ENCODE measurements at regions not wholly inside any gene's neighbourhood (a gene's known extent, or its start where the extent isn't known, plus 50 kb on each side); places are given as distances from the start of the nearest gene placed in this dataset.

DNA sequence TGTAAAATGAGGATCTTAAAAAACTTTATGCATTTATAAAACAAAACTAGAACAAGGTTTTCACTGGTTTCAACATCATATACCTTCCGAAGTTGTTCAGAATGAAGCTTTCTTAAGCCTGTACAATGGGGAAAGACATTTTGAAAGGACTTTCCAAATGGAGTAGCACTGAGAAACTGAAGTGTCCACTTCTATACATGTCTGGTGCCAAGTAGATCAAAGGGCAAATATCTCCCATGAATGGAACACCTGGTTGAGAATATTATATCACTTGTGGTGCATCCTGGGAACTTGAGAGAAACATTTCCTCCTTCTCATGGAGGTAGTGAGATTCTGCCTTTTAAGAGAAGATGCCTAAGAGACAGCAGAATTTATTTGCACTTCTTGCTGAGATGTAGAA lies 182.1 kb upstream of the ACTBL2 start:
- H3K36me3 Mint-ChIP-seq (ENCODE audit: low read depth), result no peaks in the 10 kb centered on the region
- no peak for DNase-seq (ENCODE audit: low spot score)
- peaks cover 8% of the 10 kb centered on the region for H3K27me3 Mint-ChIP-seq (ENCODE audit: insufficient read depth)
- H3K9me3 Mint-ChIP-seq, result no peaks in the 10 kb centered on the region
- H3K27ac Mint-ChIP-seq, result no peak overlapping the region
- intact Hi-C loops (cut with micrococcal nuclease), result no loop called here
- H3K4me3 Mint-ChIP-seq, result no peak overlapping the region
- H3K4me1 Mint-ChIP-seq (ENCODE audit: low read depth), result no peaks in the 10 kb centered on the region

- H3K4me1 Mint-ChIP-seq (ENCODE audit: low read depth), result no peaks in the 10 kb centered on the region
- no peaks in the 10 kb centered on the region for H3K9me3 Mint-ChIP-seq
- peaks cover 5% of the 10 kb centered on the region for H3K27me3 Mint-ChIP-seq (ENCODE audit: insufficient read depth)
- DNase-seq (ENCODE audit: low spot score), result no peak
- no peak overlapping the region for H3K4me3 Mint-ChIP-seq
- H3K27ac Mint-ChIP-seq, result no peak overlapping the region
- intact Hi-C loops (cut with micrococcal nuclease), result no loop called here
- H3K36me3 Mint-ChIP-seq (ENCODE audit: low read depth), result no peaks in the 10 kb centered on the region
Measured at GRCh38 chr5:57663466-57663865, 180.9 kb upstream of the ACTBL2 start.

DNA sequence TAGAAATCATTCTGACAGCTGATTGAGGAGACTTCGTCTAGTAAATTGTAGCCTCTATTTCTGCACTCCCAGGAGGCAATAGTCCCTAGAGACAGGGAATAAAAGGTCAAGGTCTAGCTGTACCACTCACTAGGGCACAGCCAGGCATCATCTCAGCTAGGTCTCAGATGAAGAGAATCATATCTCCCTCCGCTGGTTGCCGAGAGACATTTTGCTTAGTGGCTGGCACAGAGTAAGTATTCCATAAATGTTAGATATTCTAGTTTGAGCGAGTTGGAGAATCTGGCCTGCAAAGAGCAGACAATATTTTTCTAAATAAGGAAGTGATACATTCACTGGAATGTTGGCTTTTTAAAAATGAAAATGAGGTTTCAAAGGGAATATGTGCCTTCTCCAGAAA lies 180.4 kb upstream of the ACTBL2 start:
- Mint-ChIP-seq H3K27ac (no peak overlapping the region), H3K27me3 (ENCODE audit: insufficient read depth) (peaks cover 5% of the 10 kb centered on the region), H3K4me1 (ENCODE audit: low read depth) (no peaks in the 10 kb centered on the region), H3K36me3 (ENCODE audit: low read depth) (no peaks in the 10 kb centered on the region), H3K9me3 (no peaks in the 10 kb centered on the region), H3K4me3 (no peak overlapping the region)
- intact Hi-C loops (cut with micrococcal nuclease), result no loop called here
- no peak for DNase-seq (ENCODE audit: low spot score)

- intact Hi-C loops (cut with micrococcal nuclease), result no loop called here
- Mint-ChIP-seq H3K4me3 (no peak overlapping the region), H3K27me3 (ENCODE audit: insufficient read depth) (peaks cover 6% of the 10 kb centered on the region), H3K36me3 (ENCODE audit: low read depth) (no peaks in the 10 kb centered on the region), H3K9me3 (no peaks in the 10 kb centered on the region), H3K27ac (no peak overlapping the region), H3K4me1 (ENCODE audit: low read depth) (no peaks in the 10 kb centered on the region)
- DNase-seq (ENCODE audit: low spot score), result no peak
Measured at GRCh38 chr5:57659886-57660285, 177.3 kb upstream of the ACTBL2 start.

DNA sequence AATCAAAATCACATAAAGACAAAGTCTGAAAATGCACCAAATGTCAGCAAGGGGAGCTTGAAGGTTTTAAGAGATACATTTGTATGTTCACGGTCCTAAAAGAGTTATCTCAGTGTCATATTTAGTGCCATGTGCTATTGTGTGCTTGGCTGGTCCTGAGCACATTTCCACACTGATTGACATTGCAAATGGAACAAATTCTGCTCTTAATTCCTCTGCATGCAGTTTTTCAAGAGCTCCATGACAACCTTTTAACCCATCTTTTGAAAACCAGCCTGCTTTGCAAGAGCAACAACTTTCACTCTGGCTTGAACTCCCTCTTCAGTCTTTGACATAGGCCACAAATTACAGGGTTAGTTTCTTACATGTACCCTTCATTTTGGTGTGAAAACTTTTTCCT lies 175.4 kb upstream of the ACTBL2 start:
- Mint-ChIP-seq H3K9me3 (no peaks in the 10 kb centered on the region), H3K4me3 (no peak overlapping the region), H3K27ac (no peak overlapping the region), H3K27me3 (ENCODE audit: insufficient read depth) (peaks cover 5% of the 10 kb centered on the region), H3K4me1 (ENCODE audit: low read depth) (no peaks in the 10 kb centered on the region), H3K36me3 (ENCODE audit: low read depth) (no peaks in the 10 kb centered on the region)
- intact Hi-C loops (cut with micrococcal nuclease), result no loop called here
- DNase-seq (ENCODE audit: low spot score), result no peak

GRCh38 chr5:57655228-57655627 lies 172.6 kb upstream of the ACTBL2 start:
- Mint-ChIP-seq H3K4me1 (ENCODE audit: low read depth) (no peaks in the 10 kb centered on the region), H3K27me3 (ENCODE audit: insufficient read depth) (peaks cover 2% of the 10 kb centered on the region)
- intact Hi-C loops (cut with micrococcal nuclease), result no loop called here

DNA sequence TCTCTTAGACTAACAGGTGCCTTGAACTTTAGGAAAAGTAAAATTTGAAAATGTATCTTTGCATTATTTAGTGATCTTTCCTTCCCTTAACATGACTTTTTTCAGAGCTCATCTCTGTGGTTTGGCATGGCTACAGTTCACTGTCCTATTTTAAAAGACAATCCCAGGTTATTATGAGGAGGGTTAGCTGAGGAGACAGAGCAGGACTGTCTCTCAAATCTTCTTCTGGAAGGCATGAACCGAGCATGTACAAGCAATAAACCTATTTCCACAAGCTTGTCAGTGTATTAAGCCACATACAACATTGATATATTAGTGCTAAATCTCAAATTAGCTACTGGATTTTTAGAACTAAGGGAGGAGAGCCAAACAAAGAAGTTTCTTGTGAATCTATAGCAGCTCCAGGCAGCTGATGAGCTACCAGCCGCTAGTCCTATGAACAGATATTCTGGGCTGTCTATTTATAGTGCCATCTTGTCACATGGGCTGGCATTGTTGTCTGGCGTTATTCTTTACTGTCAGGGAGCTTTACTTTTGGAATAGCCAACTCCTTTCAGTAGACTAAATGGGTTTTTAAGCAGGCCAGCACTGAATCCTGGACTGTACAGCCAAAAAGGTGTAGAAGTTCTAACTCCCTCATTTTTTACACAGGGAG lies 171.2 kb upstream of the ACTBL2 start:
- Mint-ChIP-seq H3K4me1 (ENCODE audit: low read depth) (no peaks in the 10 kb centered on the region), H3K4me3 (no peak overlapping the region), H3K9me3 (no peaks in the 10 kb centered on the region), H3K27me3 (ENCODE audit: insufficient read depth) (peaks cover 2% of the 10 kb centered on the region), H3K36me3 (ENCODE audit: low read depth) (no peaks in the 10 kb centered on the region), H3K27ac (no peak overlapping the region)
- intact Hi-C loops (cut with micrococcal nuclease), result no loop called here
- no peak for DNase-seq (ENCODE audit: low spot score)

More at GRCh38 chr5:57655228-57655627, 172.6 kb upstream of the ACTBL2 start:
- no peak overlapping the region for H3K4me3 Mint-ChIP-seq
- no peak for DNase-seq (ENCODE audit: low spot score)
- no peaks in the 10 kb centered on the region for H3K9me3 Mint-ChIP-seq
- H3K36me3 Mint-ChIP-seq (ENCODE audit: low read depth), result no peaks in the 10 kb centered on the region
- H3K27ac Mint-ChIP-seq, result no peak overlapping the region

DNA sequence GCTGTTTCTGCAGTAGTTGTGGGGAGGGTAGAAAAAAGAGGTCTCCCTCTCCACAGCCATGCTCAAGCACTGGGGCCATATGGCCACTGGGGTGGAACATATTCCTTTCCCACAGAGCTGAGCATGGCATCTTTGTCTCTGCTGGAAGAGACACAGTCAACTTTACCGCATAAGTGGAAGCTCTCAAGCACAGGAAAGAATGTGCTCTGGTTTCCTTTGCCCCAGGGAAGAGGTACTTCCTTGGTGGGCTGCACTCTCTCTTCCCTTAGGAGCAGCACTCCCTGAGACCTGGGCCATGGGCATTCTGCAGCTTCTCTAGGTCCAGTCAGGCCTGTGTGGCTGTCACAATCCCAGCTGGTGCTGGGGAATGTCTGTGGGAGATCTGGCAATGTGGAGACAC lies 168.5 kb upstream of the ACTBL2 start:
- Mint-ChIP-seq H3K36me3 (ENCODE audit: low read depth) (no peaks in the 10 kb centered on the region), H3K9me3 (no peaks in the 10 kb centered on the region), H3K4me3 (no peak overlapping the region), H3K4me1 (ENCODE audit: low read depth) (no peaks in the 10 kb centered on the region), H3K27ac (no peak overlapping the region), H3K27me3 (ENCODE audit: insufficient read depth) (peaks cover 6% of the 10 kb centered on the region)
- no peak for DNase-seq (ENCODE audit: low spot score)
- intact Hi-C loops (cut with micrococcal nuclease), result no loop called here

- Mint-ChIP-seq H3K27ac (no peak overlapping the region), H3K4me1 (ENCODE audit: low read depth) (no peaks in the 10 kb centered on the region), H3K36me3 (ENCODE audit: low read depth) (no peaks in the 10 kb centered on the region), H3K9me3 (no peaks in the 10 kb centered on the region), H3K27me3 (ENCODE audit: insufficient read depth) (peaks cover 6% of the 10 kb centered on the region), H3K4me3 (no peak overlapping the region)
- DNase-seq (ENCODE audit: low spot score), result peak; percentile 2
- intact Hi-C loops (cut with micrococcal nuclease), result loop anchor here (1.0 kb wide), 2 partner anchors 352 to 812 kb away; no protein-coding TSS in a partner anchor
Measured at GRCh38 chr5:57650360-57651069, 167.9 kb upstream of the ACTBL2 start.

DNA sequence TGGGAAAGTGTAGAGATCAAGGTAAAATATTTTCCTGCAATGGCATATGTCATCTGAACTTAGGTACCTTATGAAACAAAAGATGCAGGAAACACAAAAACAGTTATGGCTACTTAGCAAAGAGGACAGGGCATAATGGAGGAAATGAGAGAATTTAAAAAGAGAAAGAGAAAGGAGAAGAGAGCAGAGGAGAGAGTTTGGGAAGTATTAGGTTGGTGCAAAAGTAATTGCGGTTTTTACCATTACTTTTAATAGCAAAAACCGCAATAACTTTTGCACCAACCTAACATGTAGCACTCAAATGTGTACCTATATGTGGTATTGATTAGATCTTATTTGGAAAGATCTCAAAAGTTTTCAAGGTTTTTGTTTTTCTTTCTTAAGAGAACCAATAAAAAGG lies 160.1 kb upstream of the ACTBL2 start:
- H3K4me1 Mint-ChIP-seq (ENCODE audit: low read depth), result no peaks in the 10 kb centered on the region
- no peak overlapping the region for H3K4me3 Mint-ChIP-seq
- H3K36me3 Mint-ChIP-seq (ENCODE audit: low read depth), result no peaks in the 10 kb centered on the region
- intact Hi-C loops (cut with micrococcal nuclease), result no loop called here
- no peak for DNase-seq (ENCODE audit: low spot score)
- H3K27ac Mint-ChIP-seq, result no peak overlapping the region
- H3K9me3 Mint-ChIP-seq, result no peaks in the 10 kb centered on the region
- H3K27me3 Mint-ChIP-seq (ENCODE audit: insufficient read depth), result peaks cover 16% of the 10 kb centered on the region

- H3K4me3 Mint-ChIP-seq, result no peak overlapping the region
- peaks cover 11% of the 10 kb centered on the region for H3K27me3 Mint-ChIP-seq (ENCODE audit: insufficient read depth)
- intact Hi-C loops (cut with micrococcal nuclease), result no loop called here
Measured at GRCh38 chr5:57642066-57642465, 159.5 kb upstream of the ACTBL2 start.

GRCh38 chr5:57635146-57635777 lies 152.7 kb upstream of the ACTBL2 start:
- Mint-ChIP-seq H3K9me3 (no peaks in the 10 kb centered on the region), H3K4me1 (ENCODE audit: low read depth) (no peaks in the 10 kb centered on the region), H3K27ac (no peak overlapping the region), H3K36me3 (ENCODE audit: low read depth) (no peaks in the 10 kb centered on the region), H3K4me3 (no peak overlapping the region), H3K27me3 (ENCODE audit: insufficient read depth) (peaks cover 5% of the 10 kb centered on the region)
- intact Hi-C loops (cut with micrococcal nuclease), result loop anchor here (10.0 kb wide), 1 partner anchor 1800 kb away; no protein-coding TSS in a partner anchor
- no peak for DNase-seq (ENCODE audit: low spot score)

More at GRCh38 chr5:57642066-57642465, 159.5 kb upstream of the ACTBL2 start:
- Mint-ChIP-seq H3K9me3 (no peaks in the 10 kb centered on the region), H3K27ac (no peak overlapping the region), H3K36me3 (ENCODE audit: low read depth) (no peaks in the 10 kb centered on the region), H3K4me1 (ENCODE audit: low read depth) (no peaks in the 10 kb centered on the region)
- DNase-seq (ENCODE audit: low spot score), result no peak

GRCh38 chr5:57632937-57633336 lies 150.3 kb upstream of the ACTBL2 start:
- no peak overlapping the region for H3K4me3 Mint-ChIP-seq

More at GRCh38 chr5:57632937-57633336, 150.3 kb upstream of the ACTBL2 start:
- H3K36me3 Mint-ChIP-seq (ENCODE audit: low read depth), result no peaks in the 10 kb centered on the region
- intact Hi-C loops (cut with micrococcal nuclease), result loop anchor here (10.0 kb wide), 1 partner anchor 1802 kb away; no protein-coding TSS in a partner anchor
- no peak overlapping the region for H3K27ac Mint-ChIP-seq
- no peaks in the 10 kb centered on the region for H3K4me1 Mint-ChIP-seq (ENCODE audit: low read depth)
- H3K9me3 Mint-ChIP-seq, result no peaks in the 10 kb centered on the region
- no peak for DNase-seq (ENCODE audit: low spot score)
- H3K27me3 Mint-ChIP-seq (ENCODE audit: insufficient read depth), result peaks cover under 1% of the 10 kb centered on the region

All from activated T-helper 1 cell treated with anti-CD3 and anti-CD28 coated beads, Interleukin-12 subunit alpha, Interleukin-12 subunit beta, Interleukin-2, Interleukin-4 antibody, amounts not matched to agents 30 ng/mL and 10 ng/mL and 1 ng/mL, durations not matched to agents 14 hours and 24 hours and 36 hours (primary cell).